Activated naive CD4-positive, alpha-beta T cell treated with anti-CD3 and anti-CD28 coated beads, Interleukin-2, amount 10 ng/mL, durations not matched to agents 7 days and 5 days (primary cell): ENCODE measurements at regions not wholly inside any gene's neighbourhood (a gene's known extent, or its start where the extent isn't known, plus 50 kb on each side); places are given as distances from the start of the nearest gene placed in this dataset.
"Not testable (repeated sequence)": the region's sequence is repeated elsewhere in the genome, so short reads cannot be mapped to it uniquely, and the experiment has no call there.

Experiments
- CTCF ChIA-PET: fragments of 350-600 bp; sonication (Branson Sonifier 250); formaldehyde crosslinking; loops from one replicate; lab custom pipeline; 2021; ENCODE audit warnings: antibody characterized with exemption; lab: Charles Lee
- DNase-seq: peaks from one replicate; pipeline ENCODE4 v3.0.0-alpha.2; 2020
- H3K27ac Mint-ChIP-seq: one replicate; pipeline ENCODE4 v1.8.0; 2021; ENCODE audit warnings: mild to moderate bottlenecking, moderate library complexity, mixed read lengths
- H3K27me3 Mint-ChIP-seq: one replicate; pipeline ENCODE4 v1.8.0; 2021; ENCODE audit warnings: mild to moderate bottlenecking, mixed read lengths
- H3K36me3 Mint-ChIP-seq: one replicate; pipeline ENCODE4 v1.8.0; 2021; ENCODE audit warnings: mixed read lengths
- H3K4me1 Mint-ChIP-seq: one replicate; pipeline ENCODE4 v1.8.0; 2021; ENCODE audit warnings: mixed read lengths
- H3K4me3 Mint-ChIP-seq: one replicate; pipeline ENCODE4 v1.8.0; 2021; ENCODE audit warnings: mild to moderate bottlenecking, moderate library complexity, mixed read lengths
- H3K9me3 Mint-ChIP-seq: one replicate; pipeline ENCODE4 v1.8.0; 2021; ENCODE audit warnings: mixed read lengths

DNA sequence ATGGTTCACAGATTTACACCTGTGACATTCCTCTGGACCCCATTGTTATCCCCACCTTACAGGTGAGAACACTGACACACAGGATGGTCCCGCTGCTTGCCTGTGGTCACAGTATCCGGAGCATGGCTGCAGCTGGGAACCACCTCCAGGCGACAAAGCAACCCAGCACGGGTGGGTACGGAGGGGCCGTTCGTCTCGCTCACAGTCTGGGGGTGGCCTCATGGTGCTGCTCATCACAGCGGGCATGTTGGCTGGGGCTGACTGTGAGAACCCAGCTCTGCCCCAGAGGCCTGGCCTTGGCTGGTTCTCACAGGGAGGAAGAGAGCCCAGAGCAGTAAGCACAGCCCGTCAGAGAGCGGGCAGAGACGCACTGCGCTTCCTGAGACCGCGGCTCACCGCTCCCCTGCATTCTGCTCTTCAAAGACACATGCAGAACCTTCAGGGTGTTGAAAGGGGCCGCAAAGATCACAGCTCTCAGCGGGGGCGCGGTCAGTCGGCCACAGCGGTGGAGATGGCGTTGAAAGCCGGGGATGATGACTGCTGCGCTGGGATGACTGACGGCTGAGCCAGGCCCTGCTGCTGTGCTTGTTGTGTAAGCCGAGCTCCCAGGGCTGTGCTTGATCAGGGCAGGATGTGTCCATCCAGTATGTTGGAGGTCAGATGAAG, 423.0 kb downstream of the BRD1 start:
- CTCF ChIA-PET: no interaction called here
- Mint-ChIP-seq H3K27me3 (peaks cover 4% of the 10 kb centered on the region), H3K9me3 (no peaks in the 10 kb centered on the region), H3K36me3 (no peaks in the 10 kb centered on the region), H3K27ac (no peak overlapping the region), H3K4me1 (no peaks in the 10 kb centered on the region), H3K4me3 (no peak overlapping the region)
- DNase-seq: no peak

DNA sequence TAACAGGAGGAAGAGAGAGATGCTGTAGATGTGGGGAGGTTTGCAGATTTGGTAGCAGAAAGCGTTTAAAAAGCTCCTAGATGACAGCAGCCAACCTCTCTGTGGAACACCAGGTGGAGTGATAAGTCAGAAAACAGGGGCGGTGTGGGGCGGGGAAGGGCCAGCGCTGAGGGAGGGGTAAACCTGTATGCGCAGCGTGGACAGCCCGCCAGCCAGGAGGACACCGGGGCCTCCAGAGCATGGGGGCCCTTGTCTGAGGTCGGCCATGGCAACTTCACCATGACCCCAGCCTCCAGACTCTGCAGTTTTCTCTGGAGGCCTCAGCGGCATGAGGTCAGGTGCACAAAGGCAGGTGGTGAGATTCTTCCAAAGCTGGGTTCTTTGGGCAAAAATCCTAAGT, 423.7 kb downstream of the BRD1 start:
- no peaks in the 10 kb centered on the region for H3K9me3 Mint-ChIP-seq
- CTCF ChIA-PET: no interaction called here
- no peaks in the 10 kb centered on the region for H3K36me3 Mint-ChIP-seq
- H3K27me3 Mint-ChIP-seq: peaks cover 4% of the 10 kb centered on the region
- H3K4me1 Mint-ChIP-seq: no peaks in the 10 kb centered on the region
- H3K27ac Mint-ChIP-seq: no peak overlapping the region
- DNase-seq: no peak
- no peak overlapping the region for H3K4me3 Mint-ChIP-seq

DNA sequence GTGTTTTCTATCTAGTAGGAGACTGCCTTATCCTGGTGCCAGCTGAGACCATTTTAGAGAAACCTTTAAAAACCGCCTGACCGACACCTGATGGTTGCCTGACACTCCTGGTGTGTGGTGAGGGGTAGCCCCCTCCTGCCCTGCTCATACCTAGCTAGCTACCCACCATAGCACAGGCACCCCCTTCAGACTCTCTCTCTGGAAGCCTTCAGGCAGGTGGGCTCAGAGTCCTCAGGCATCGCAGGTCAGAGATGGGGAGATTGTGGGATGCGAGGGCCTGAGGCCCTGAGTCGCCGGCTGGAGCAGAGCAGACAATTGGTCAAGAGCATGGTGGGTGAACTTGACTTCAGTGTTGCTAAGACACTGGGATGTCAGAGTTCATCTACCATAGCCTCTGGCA, 424.6 kb downstream of the BRD1 start:
- CTCF ChIA-PET: no interaction called here
- H3K36me3 Mint-ChIP-seq: no peaks in the 10 kb centered on the region
- no peaks in the 10 kb centered on the region for H3K4me1 Mint-ChIP-seq

DNA sequence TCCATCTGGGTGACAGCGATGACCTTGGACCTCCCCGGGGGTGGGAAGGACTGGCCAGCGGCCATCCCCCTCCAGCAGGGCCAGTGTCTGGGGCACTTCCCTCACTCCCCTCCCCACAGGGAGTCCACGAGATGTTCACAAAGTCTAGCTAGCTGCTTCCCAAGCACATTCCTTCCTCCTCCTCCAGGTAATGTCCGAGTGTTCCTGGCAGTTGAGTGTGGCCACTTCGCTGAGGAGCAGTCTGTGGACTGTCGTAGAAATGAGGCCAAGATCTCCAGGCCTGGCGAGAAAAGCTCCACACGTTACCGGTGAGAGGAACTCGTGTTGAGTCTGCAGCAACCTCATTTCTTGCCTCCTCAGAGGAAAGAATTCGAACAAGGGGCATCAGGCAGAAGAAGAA, 425.5 kb downstream of the BRD1 start:
- Mint-ChIP-seq H3K4me1 (no peaks in the 10 kb centered on the region), H3K9me3 (no peaks in the 10 kb centered on the region), H3K27ac (no peak overlapping the region), H3K4me3 (no peak overlapping the region), H3K36me3 (no peaks in the 10 kb centered on the region), H3K27me3 (peaks cover 4% of the 10 kb centered on the region)
- CTCF ChIA-PET: no interaction called here
- no peak for DNase-seq

More for the DNA sequence above, 424.6 kb downstream of the BRD1 start:
- H3K27me3 Mint-ChIP-seq: peaks cover 4% of the 10 kb centered on the region
- no peak for DNase-seq
- H3K27ac Mint-ChIP-seq: no peak overlapping the region
- H3K9me3 Mint-ChIP-seq: no peaks in the 10 kb centered on the region
- H3K4me3 Mint-ChIP-seq: no peak overlapping the region

DNA sequence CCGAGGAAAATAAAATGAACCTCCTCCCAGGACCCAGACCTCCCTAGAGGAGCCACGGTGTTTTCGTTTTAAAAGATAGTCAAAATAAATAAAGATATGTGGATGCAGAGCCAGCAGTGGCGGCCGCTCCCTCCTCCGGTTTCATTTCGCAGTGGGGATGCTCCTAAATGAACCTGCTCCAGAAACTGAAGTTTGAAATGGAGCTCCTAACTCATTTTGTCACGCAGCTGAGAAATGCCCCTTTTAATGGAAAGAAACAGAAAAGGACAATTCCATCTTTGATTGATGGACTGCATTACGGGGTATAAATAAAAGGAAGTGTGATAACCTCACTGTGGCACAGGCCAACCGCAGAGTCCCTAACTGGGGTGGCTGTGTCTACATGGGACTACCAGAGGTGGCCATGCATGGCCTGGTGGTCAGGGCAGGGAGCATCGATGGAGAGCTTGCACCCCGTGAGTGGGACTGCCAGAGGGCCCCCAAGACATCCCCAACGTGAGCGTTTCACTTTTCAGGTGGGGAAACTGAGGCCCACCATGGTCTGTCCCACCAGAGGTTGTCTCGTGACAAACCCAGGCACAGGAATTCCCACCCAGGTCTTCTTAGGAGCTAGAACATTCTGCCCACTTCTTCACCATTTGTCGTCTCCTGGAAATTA, 426.6 kb downstream of the BRD1 start:
- Mint-ChIP-seq H3K27ac (no peak overlapping the region), H3K9me3 (no peaks in the 10 kb centered on the region), H3K4me3 (no peak overlapping the region), H3K36me3 (no peaks in the 10 kb centered on the region), H3K4me1 (no peaks in the 10 kb centered on the region), H3K27me3 (peaks cover 4% of the 10 kb centered on the region)
- CTCF ChIA-PET: no interaction called here
- no peak for DNase-seq

DNA sequence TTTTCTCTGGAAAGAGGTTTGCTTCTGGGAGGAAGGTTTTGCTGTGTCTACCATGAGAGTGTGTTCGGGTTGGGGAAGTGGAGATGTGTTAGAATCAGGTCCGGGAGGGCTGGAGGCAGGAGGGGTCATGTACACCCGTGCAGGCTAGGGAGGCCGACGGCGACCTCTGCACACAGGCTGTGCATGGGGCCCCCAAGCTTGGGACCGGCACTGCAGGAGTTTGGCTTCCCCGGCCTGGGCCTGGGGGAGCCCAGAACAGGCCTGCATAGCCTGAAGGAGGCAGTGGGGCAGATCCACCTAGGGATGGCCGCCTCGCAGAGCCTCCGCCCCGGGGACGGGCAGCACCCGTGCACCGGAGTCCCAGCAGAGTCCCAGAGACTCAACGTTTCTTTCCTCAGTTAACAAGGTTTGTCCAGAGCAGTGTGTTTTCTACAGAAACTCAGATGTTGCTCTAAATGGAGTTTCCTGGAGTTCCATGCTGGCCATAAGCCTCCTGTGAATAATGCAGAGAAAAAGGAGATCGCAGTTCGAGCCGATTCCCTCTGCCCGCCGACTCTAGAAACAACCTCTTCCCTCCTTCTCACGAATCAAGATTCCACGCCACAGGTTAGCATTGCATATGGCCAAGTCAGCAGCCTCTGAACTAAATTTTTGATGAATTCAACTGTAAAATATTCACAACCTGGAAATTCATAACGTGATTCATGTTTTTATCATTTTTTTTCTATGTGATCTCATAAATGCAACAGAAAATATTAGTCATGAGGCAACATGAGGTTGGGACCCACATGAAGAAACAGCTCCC, 427.3 kb downstream of the BRD1 start:
- H3K9me3 Mint-ChIP-seq: no peaks in the 10 kb centered on the region
- H3K36me3 Mint-ChIP-seq: no peaks in the 10 kb centered on the region
- H3K27ac Mint-ChIP-seq: no peak overlapping the region
- H3K4me1 Mint-ChIP-seq: no peaks in the 10 kb centered on the region
- no peak overlapping the region for H3K4me3 Mint-ChIP-seq
- CTCF ChIA-PET: no interaction called here
- H3K27me3 Mint-ChIP-seq: peaks cover 4% of the 10 kb centered on the region
- DNase-seq: no peak

DNA sequence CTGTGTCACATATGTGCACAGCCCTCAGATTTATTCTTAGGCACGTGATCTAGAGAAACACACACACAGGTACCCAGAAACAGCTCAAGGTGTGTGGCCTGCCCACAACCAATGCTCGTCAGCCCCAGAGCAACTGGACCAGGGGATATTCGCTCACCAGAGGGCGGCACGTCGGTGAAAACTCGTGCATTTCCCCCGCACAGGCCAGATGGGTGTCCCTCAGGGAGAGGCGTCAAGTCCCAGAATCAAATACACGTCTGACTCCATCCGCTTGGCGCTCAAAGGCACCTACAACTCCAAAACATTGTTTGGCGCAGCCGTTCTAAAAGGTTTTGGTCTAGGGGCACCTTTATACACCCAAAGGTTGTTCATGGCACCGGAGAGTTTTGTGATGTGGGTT, 429.0 kb downstream of the BRD1 start:
- H3K27ac Mint-ChIP-seq: no peak overlapping the region
- H3K9me3 Mint-ChIP-seq: peaks cover 6% of the 10 kb centered on the region
- H3K4me3 Mint-ChIP-seq: no peak overlapping the region
- no peaks in the 10 kb centered on the region for H3K36me3 Mint-ChIP-seq
- no peaks in the 10 kb centered on the region for H3K4me1 Mint-ChIP-seq
- DNase-seq: no peak
- CTCF ChIA-PET: no interaction called here
- no peaks in the 10 kb centered on the region for H3K27me3 Mint-ChIP-seq

DNA sequence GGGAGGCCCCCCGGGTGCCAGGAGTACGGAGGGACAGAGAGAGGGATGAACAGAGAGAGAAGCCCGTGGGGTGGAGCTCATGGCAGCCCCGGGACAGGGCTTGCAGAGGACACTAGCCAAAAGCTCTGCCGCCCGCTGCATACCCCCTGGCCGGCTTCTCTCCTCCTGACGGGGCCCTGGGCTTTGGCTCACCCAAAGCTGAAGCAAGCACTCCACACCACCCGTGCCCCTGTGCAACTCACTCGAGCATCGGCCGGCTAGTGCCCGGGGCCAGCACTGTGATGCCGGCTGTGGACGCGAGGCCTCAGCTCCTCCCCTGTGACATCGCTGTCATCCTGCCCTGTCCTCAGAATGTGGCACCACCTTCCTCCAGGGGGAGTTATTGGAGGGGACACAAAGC, 429.6 kb downstream of the BRD1 start:
- Mint-ChIP-seq H3K27ac (no peak overlapping the region), H3K4me3 (no peak overlapping the region), H3K36me3 (no peaks in the 10 kb centered on the region), H3K9me3 (peaks cover 6% of the 10 kb centered on the region), H3K27me3 (no peaks in the 10 kb centered on the region), H3K4me1 (no peaks in the 10 kb centered on the region)
- CTCF ChIA-PET: no interaction called here
- no peak for DNase-seq

DNA sequence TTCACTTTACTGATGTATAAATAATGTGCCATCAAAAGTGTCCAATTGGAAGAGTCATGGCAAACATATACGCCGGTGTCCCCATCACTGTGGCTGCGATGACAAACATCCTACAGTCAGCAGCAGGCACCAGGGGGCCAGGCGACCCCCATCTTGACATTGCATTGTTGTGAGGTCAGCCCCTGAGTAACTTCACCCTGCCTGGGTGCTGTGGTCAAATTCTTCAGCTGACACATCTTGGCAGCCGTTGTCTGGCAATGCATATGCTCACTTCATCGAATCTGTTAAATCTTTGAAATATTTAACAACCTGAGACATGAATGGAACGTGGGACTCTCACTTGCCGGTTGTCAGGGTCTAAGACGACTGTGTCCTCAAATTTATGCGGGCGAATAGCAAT, 430.9 kb downstream of the BRD1 start:
- no peak for DNase-seq
- no peaks in the 10 kb centered on the region for H3K36me3 Mint-ChIP-seq
- H3K27me3 Mint-ChIP-seq: no peaks in the 10 kb centered on the region
- no peak overlapping the region for H3K4me3 Mint-ChIP-seq
- no peak overlapping the region for H3K27ac Mint-ChIP-seq
- peaks cover 7% of the 10 kb centered on the region for H3K9me3 Mint-ChIP-seq
- CTCF ChIA-PET: no interaction called here
- no peaks in the 10 kb centered on the region for H3K4me1 Mint-ChIP-seq

DNA sequence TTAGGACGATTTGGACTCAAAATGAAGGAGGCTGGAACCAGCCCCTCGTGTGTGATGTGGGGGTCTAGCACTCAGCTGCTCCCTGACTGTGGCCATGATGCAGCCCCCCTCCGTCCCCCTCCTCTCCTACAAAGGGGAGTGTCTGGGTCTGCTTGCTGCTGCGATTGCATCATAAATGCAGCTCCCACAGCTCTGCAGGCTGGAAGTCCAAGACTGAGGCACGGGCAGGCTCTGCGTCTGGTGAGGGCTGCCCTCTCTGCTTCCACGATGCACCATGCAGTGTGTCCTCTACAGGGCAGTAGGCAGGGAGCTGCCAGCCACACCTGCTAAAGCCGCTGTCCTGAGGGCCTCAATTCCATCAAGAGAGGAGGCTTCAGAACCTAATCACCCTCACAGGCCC, 432.1 kb downstream of the BRD1 start:
- no peak overlapping the region for H3K4me3 Mint-ChIP-seq
- no peaks in the 10 kb centered on the region for H3K4me1 Mint-ChIP-seq
- DNase-seq: no peak
- no peak overlapping the region for H3K27ac Mint-ChIP-seq
- peaks cover 6% of the 10 kb centered on the region for H3K27me3 Mint-ChIP-seq
- H3K36me3 Mint-ChIP-seq: no peaks in the 10 kb centered on the region
- CTCF ChIA-PET: no interaction called here
- H3K9me3 Mint-ChIP-seq: peaks cover 10% of the 10 kb centered on the region

DNA sequence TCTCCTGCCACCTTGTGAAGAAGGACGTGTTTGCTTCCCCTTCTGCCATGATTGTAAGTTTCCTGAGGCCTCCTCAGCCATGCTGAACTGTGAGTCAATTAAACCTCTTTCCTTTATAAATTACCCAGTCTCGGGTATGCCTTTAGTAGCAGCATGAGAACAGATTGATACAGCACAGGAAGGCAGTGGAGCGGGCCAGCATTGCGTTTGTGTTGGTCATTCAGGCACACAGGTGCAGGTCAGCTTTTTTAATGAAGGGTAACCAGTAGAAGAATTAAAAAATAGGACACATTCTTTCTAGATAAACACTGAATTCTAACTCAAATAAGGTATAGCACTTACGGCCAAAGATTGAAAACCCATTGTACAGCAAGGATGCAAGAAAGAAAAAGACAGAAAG, 432.6 kb downstream of the BRD1 start:
- CTCF ChIA-PET, H3K36me3 Mint-ChIP-seq, H3K4me1 Mint-ChIP-seq, H3K27ac Mint-ChIP-seq, DNase-seq, H3K27me3 Mint-ChIP-seq, H3K4me3 Mint-ChIP-seq, H3K9me3 Mint-ChIP-seq: not testable (repeated sequence)

DNA sequence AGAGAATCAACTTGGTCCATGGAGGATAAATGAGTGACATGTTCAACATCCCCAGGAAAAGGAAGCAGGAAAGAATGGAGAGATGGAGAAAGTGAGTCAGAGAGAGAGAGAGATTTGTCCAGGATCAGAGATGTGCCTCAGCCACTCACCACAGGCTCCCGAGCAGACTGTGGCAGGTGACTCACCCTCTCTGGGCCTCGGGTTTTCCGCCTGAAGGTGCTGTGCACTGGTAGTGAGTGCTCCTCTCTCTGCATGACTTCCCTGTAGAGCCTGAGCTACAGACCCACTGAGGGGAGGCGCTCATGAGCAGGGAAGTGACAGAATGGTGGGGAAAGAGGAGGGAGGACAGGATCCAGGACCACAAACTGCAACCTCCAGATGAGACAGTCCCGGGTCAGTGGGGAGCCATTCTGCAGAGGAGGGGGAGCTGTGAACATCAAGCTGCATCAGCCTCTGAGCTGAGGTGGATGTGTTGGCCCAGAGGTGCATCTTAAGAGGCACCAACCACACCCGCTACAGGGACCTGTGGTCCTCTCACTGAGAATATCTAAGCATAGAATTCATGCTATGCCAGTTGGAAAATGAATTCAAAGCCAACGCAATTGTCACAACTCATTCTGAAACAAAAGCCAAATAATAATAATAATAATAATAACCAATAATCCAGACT, 433.4 kb downstream of the BRD1 start:
- no peak overlapping the region for H3K4me3 Mint-ChIP-seq
- no peak for DNase-seq
- H3K27me3 Mint-ChIP-seq: peaks cover 6% of the 10 kb centered on the region

DNA sequence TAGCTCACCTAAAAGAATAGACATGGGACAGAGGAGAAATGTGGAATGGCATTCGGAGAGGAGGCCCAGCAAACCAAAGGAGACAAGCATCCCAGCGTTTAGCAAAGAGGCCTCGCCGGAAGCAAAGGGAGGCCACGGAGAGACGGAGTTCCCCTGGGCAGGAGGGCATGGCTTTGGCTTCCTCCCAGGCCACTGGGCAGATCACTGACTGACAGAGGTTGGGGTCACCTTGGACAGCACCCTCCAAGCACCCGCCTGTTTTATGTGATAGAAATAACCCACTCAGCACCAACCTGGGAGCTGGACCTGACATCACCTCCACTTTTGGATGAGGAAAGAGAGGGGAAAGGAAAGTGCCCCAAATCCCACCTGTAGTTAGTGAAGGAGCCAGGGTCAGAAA, 434.1 kb downstream of the BRD1 start:
- Mint-ChIP-seq H3K9me3 (peaks cover 10% of the 10 kb centered on the region), H3K27me3 (peaks cover 6% of the 10 kb centered on the region), H3K27ac (no peak overlapping the region), H3K4me3 (no peak overlapping the region), H3K36me3 (no peaks in the 10 kb centered on the region), H3K4me1 (no peaks in the 10 kb centered on the region)
- DNase-seq: no peak
- CTCF ChIA-PET: no interaction called here

More for the DNA sequence above, 433.4 kb downstream of the BRD1 start:
- peaks cover 10% of the 10 kb centered on the region for H3K9me3 Mint-ChIP-seq
- no peaks in the 10 kb centered on the region for H3K36me3 Mint-ChIP-seq
- H3K4me1 Mint-ChIP-seq: no peaks in the 10 kb centered on the region
- CTCF ChIA-PET: no interaction called here
- no peak overlapping the region for H3K27ac Mint-ChIP-seq

DNA sequence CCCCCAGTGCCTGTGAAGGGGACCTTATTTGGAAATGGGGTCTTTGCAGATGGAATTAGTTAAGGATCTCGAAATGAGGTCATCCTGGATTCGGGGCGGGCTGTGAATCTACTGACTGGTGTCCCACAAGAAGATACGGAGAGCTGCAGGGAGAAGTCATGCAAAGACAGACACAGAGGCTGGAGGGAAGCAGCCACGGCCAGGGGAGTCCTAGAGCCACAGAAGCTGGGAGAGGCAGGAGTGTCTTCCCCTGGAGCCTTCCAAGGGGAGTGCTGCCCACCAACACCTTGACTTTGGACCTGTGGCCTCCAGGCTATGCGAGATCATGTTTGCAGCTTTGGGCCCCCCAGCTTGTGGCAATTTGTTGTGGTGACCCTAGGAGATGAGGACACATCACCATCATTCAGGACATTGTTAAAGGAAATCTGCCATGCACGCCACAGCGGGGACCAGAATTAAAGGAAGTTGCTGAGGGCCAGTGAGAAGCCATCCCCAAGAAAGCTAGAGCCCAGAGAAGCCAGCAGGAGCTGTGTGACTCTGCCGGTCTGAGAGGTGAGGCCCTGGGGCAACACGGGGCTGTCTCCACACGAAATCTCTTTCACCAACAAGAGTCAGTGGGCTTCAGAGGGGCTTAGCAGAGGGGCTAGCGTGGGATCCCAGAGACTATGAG, 434.7 kb downstream of the BRD1 start:
- Mint-ChIP-seq H3K9me3 (peaks cover 10% of the 10 kb centered on the region), H3K4me3 (no peak overlapping the region), H3K27ac (no peak overlapping the region), H3K4me1 (no peaks in the 10 kb centered on the region), H3K27me3 (peaks cover 6% of the 10 kb centered on the region), H3K36me3 (no peaks in the 10 kb centered on the region)
- CTCF ChIA-PET: no interaction called here
- DNase-seq: no peak
